GM21576 (cell line): ENCODE measurements at regions not wholly inside any gene's neighbourhood (a gene's known extent, or its start where the extent isn't known, plus 50 kb on each side); places are given as distances from the start of the nearest gene placed in this dataset.

Experiments
- ATAC-seq: cut with Tn5 transposase; IDR thresholded peaks from one replicate; pipeline ENCODE4 v1.9.1; 2021; ENCODE audit warnings: mild to moderate bottlenecking, moderate library complexity; ENCODE audit not compliant: unreplicated experiment

- no peak for ATAC-seq
Observed at GRCh38 chr13:76715621-76716020, 170.6 kb downstream of the KCTD12 start.

- no peak for ATAC-seq
Observed at GRCh38 chr13:76715075-76715474, 171.1 kb downstream of the KCTD12 start.

GRCh38 chr13:76713280-76713679, 172.9 kb downstream of the KCTD12 start:
- ATAC-seq, result no peak

GRCh38 chr13:76711550-76712182, 174.5 kb downstream of the KCTD12 start:
- ATAC-seq, result no peak

- no peak for ATAC-seq
Observed at GRCh38 chr13:76709851-76710250, 176.4 kb downstream of the KCTD12 start.

- ATAC-seq, result no peak
Observed at GRCh38 chr13:76708138-76708688, 178.0 kb downstream of the KCTD12 start.

- no peak for ATAC-seq
Observed at GRCh38 chr13:76707360-76707759, 178.8 kb downstream of the KCTD12 start.

GRCh38 chr13:76703621-76704288, 182.4 kb downstream of the KCTD12 start:
- no peak for ATAC-seq

GRCh38 chr13:76703216-76703615, 183.0 kb downstream of the KCTD12 start:
- ATAC-seq, result no peak

GRCh38 chr13:76697288-76697687, 188.9 kb downstream of the KCTD12 start:
- no peak for ATAC-seq

- ATAC-seq, result no peak
Observed at GRCh38 chr13:76696370-76696769, 189.8 kb downstream of the KCTD12 start.

- no peak for ATAC-seq
Observed at GRCh38 chr13:76693086-76693485, 193.1 kb downstream of the KCTD12 start.

- ATAC-seq, result no peak
Observed at GRCh38 chr13:76692346-76692745, 193.9 kb downstream of the KCTD12 start.

- ATAC-seq, result no peak
Observed at GRCh38 chr13:76690611-76691010, 195.6 kb downstream of the KCTD12 start.

- ATAC-seq, result no peak
Observed at GRCh38 chr13:76687467-76687866, 198.7 kb downstream of the KCTD12 start.

GRCh38 chr13:76685938-76686337, 200.3 kb downstream of the KCTD12 start:
- no peak for ATAC-seq

- no peak for ATAC-seq
Observed at GRCh38 chr13:76684336-76684735, 201.9 kb downstream of the KCTD12 start.

- ATAC-seq, result no peak
Observed at GRCh38 chr13:76683854-76684253, 202.4 kb downstream of the KCTD12 start.

- no peak for ATAC-seq
Observed at GRCh38 chr13:76683168-76683567, 203.0 kb downstream of the KCTD12 start.

- no peak for ATAC-seq
Observed at GRCh38 chr13:76680112-76680511, 206.1 kb downstream of the KCTD12 start.

- no peak for ATAC-seq
Observed at GRCh38 chr13:76677043-76677442, 209.2 kb downstream of the KCTD12 start.

- ATAC-seq, result no peak
Observed at GRCh38 chr13:76672420-76672819, 213.8 kb downstream of the KCTD12 start.
